ENCODE measurements at regions not wholly inside any gene's neighbourhood (a gene's known extent, or its start where the extent isn't known, plus 50 kb on each side); places are given as distances from the start of the nearest gene placed in this dataset.

DNA sequence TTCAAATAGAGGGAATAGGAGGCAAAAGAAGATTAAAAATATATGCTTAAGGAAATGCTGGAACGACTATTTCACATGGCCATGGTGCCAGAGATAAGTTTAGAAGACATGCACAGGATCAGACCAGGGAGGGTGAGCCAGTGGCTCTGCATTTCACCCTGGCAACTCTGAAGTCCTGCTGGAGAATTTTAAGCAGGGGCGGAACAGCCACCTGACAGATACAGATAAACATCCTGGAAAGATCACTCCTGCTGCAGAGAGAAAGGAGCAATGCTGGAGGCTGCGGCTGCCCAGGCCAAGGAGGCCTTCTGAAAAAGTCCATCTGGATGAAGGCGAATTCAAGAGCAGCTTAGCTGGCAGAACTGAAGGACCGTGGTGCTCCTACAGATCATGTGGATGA, 755.9 kb downstream of the RNF144A start:
- TF ChIP-seq, protein P1, sequence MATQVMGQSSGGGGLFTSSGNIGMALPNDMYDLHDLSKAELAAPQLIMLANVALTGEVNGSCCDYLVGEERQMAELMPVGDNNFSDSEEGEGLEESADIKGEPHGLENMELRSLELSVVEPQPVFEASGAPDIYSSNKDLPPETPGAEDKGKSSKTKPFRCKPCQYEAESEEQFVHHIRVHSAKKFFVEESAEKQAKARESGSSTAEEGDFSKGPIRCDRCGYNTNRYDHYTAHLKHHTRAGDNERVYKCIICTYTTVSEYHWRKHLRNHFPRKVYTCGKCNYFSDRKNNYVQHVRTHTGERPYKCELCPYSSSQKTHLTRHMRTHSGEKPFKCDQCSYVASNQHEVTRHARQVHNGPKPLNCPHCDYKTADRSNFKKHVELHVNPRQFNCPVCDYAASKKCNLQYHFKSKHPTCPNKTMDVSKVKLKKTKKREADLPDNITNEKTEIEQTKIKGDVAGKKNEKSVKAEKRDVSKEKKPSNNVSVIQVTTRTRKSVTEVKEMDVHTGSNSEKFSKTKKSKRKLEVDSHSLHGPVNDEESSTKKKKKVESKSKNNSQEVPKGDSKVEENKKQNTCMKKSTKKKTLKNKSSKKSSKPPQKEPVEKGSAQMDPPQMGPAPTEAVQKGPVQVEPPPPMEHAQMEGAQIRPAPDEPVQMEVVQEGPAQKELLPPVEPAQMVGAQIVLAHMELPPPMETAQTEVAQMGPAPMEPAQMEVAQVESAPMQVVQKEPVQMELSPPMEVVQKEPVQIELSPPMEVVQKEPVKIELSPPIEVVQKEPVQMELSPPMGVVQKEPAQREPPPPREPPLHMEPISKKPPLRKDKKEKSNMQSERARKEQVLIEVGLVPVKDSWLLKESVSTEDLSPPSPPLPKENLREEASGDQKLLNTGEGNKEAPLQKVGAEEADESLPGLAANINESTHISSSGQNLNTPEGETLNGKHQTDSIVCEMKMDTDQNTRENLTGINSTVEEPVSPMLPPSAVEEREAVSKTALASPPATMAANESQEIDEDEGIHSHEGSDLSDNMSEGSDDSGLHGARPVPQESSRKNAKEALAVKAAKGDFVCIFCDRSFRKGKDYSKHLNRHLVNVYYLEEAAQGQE (IDR thresholded peaks at IDR 0.05; ENCODE audit: insufficient read depth in 1 of 2, low read depth in 2 of 2, low read length in 2 of 2), result no peak
- no peak for TF ChIP-seq POLR2AphosphoS5 (IDR thresholded peaks at IDR 0.05; ENCODE audit: low read depth, low read length)
- TF ChIP-seq SIN3A (IDR thresholded peaks at IDR 0.05; ENCODE audit: borderline replicate concordance, insufficient read depth, low read length), result no peak
